GM21528 (cell line): ENCODE measurements at regions not wholly inside any gene's neighbourhood (a gene's known extent, or its start where the extent isn't known, plus 50 kb on each side); places are given as distances from the start of the nearest gene placed in this dataset.
"Not testable (repeated sequence)": the region's sequence is repeated elsewhere in the genome, so short reads cannot be mapped to it uniquely, and the experiment has no call there.

Experiments
- ATAC-seq: cut with Tn5 transposase; IDR thresholded peaks from one replicate; pipeline ENCODE4 v1.9.1; 2021; ENCODE audit warnings: mild to moderate bottlenecking, moderate library complexity; ENCODE audit not compliant: unreplicated experiment, low FRiP score

DNA sequence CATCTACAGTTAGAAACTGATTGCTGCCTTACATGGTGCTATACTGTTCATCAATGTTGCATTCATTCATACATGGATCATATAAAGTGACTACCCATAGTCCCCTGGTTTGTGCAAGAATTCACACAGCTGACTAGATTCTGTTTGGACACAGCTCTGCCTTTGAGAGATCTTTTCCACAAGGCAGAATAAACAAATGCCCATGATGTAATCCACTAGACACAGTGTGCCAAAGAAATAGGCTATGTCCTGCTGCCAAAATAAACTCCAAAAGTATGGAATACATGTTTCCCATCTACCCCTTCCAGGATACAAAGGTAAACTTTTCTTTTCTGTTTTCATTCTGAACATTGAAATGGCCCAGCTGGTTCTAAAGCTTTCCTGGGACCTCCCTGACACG, 269.4 kb upstream of the CHAC2 start:
- ATAC-seq: no peak

GRCh38 chr2:53497020-53497419, 270.6 kb upstream of the CHAC2 start:
- ATAC-seq: no peak

DNA sequence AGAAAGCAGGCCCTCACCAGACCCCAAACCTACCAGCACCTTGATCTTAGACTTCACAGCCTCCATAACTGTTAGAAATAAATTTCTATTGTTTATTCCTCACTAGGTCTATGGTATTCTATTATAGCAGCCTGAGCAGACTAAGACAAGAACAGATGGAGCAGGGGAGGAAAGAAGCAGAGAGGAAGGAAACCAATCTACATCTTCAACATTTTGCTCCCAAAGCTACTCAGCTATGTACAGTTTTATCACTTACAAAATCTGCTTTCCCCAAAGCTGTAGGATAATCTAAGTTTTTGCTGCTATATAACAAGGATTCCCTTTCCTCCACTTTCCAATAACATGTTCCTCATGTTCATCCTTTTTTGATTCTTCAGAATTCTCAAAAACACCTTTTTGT, 274.4 kb upstream of the CHAC2 start:
- ATAC-seq: no peak

DNA sequence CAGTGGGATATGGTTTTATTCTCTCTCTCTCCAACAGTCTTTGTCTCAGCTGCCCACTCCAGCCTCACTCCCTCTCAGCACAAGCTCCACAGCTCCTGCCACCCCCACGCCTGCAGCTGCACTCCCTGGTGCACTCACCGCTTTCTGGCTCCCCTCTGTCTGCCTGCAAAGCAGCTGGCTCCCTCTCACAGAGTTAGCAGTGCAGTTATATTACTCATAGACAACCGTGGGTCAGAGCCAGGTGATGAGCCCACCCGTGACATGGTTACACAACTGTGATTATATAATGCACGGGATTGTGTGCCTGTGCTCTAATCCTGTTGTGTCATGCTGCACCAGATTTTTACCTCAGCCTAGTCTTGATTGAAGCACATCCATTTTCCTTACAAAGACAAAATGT, 276.9 kb upstream of the CHAC2 start:
- ATAC-seq: no peak

DNA sequence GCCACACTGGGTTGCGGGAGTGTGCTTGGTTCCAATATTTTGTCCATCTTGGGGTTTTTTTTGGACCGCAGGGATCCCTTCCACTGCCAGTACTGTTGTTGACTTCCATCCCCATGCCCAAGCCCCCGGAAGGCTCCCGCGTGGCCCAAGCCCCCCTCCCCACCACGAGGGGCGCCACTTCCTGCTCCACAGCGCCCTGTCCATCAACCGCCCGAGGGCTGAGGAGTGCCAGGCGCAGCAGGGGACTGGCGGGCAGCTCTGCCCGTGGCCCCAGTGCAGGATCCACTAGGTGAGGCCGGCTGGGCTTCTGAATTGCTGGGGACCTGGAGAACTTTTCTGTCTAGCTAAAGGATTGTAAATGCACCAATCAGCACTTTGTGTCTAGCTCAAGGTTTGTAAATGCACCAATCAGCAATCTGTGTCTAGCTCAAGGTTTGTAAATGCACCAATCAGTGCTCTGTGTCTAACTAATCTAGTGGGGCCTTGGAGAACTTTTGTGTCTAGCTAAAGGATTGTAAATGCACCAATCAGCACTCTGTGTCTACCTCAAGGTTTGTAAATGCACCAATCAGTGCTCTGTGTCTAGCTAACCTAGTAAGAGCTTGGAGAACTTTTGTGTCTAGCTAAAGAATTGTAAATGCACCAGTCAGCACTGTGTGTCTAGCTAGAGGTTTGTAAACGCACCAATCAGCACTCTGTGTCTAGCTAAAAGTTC, 281.3 kb upstream of the CHAC2 start:
- ATAC-seq: not testable (repeated sequence)

- ATAC-seq: no peak
Measured at GRCh38 chr2:53485021-53485728, 282.4 kb upstream of the CHAC2 start.

GRCh38 chr2:53484531-53484930, 283.1 kb upstream of the CHAC2 start:
- no peak for ATAC-seq

- no peak for ATAC-seq
Measured at GRCh38 chr2:53477517-53477916, 290.1 kb upstream of the CHAC2 start.

GRCh38 chr2:53476834-53477233, 290.8 kb upstream of the CHAC2 start:
- ATAC-seq: no peak

GRCh38 chr2:53475766-53476165, 291.8 kb upstream of the CHAC2 start:
- ATAC-seq: no peak

DNA sequence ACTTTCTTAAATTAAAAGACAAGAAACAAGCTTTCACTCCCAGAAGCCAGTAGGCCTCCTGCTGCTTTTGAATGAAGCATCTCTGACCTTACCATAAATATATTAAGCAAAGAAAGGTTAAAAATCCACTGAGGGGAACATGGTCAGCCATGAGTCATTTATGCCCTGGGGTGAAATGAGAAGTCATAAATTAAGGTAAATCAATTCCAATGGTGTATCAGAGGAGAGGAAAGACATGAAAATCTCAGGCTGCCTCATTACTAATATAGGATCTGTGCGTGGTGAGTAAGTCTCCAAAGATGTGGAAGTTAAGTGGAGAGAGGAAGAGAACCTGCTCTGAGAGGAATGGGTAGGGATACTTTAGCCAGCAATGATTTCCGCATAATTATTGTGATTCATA, 292.3 kb upstream of the CHAC2 start:
- ATAC-seq: no peak

DNA sequence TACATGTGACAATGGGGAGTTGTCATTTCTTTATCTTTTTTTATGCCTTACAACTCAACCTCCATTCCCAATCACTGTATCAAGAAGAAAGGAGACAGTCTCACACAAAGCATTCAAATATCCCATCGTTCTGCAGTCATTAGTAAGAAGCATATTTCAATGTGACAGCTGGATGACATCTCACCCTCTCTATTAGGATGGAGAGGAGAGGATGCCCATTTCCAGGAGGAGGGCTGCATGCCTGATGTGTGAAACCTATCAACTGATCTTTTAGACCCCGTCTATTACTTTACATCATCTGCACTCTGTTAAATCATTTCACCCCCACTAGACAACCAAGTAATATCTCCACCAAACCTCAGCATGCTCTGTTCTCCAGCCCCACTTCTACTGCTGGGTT, 292.7 kb upstream of the CHAC2 start:
- no peak for ATAC-seq

DNA sequence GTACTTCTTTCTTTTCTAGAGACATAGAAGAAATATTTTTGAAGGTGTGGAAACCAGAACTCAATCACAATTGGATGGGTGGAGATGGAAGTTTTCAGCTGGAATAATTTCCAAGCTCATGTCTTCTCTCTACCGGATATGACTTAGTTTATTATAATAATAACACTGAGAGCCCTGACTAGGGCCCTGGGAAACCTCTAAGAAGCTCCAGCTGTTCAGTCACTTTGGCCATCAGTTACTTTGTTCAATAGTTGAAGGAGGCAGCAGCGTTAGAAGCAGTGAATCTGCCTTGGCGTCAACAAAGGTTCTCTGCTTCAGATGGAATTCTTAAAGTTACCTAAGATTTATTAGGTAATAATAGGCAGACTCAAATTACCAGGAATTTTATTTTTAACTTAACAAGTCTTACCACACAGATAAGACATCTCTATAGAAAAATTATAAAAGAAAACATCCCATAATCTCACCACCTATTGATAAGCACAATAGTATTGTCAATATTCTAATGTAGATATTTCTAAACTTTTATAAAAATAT, 293.8 kb upstream of the CHAC2 start:
- ATAC-seq: no peak

- ATAC-seq: no peak
Measured at GRCh38 chr2:53473236-53473635, 294.4 kb upstream of the CHAC2 start.

DNA sequence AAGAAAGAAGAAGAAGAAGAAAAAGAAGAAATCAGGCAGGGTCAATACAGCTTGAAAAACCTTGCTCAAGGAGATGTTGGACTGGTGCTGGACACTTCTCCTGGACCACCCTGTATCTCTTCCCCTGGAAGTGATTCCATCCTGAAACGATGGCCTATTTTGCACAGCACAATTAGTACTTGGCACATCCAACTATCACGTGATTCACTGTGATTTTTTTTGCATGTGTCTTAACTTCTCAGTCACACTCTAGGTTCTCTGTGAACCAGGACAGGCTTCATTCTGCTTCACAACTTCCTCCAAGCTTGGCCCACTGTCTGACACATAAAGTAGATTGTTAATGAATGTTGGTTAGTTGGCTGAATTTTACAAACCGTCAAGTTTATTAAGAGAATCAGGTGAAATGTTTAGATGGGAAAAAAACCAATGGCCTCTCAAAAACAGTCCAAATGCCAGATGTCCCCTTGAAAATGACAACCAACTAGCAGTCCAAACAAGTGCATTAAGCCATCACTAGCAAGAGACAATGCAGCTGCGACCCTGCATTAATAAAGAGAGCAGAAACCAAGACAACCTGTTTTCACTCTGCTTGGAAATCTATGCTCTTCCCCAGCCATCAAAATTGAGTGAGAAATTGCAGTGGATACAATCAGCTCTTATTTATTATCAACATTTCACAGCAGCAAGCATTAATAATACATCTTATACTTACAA, 300.0 kb upstream of the CHAC2 start:
- no peak for ATAC-seq

DNA sequence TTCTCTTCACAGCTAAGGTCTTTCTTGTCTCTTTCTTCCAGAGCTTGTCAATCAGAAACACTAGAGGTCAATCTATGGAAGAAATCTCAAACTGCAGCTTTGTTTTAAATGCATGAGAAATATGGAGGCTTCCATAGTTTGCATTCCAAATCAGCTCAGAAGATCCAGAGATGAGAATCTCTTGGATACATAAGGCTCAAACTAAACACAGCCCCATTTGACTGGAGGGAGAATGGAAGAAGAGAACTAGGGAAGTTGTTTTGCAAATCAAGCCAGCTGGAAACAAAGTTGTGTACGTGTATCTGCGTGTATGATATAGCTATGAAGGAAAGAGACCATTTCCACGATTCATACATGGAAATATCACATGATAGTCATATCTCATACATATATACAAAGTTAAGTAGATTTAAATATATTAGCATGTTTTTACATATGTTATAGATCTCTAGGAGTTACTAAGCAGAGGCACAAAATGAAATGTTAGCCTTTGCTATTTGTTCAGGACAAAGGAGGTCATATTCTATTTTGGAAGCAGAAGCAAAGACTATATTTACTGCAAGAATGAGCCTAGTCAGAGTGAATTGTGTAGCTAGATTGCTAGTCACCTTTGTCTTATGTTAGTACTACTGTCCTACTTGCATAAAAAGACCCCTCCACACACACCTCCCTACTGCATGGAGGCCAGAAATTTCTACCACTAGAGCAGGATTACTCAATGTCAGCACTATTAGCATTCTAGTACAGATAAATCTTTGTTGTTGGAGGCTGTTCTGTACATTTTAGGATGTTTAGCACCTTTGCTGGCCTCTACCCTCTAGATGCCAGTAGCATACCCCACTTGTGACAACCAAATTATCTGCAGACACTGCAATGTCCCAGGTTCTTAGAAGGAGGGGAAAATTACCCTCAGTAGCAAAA, 303.5 kb upstream of the CHAC2 start:
- ATAC-seq: no peak

- no peak for ATAC-seq
Measured at GRCh38 chr2:53460937-53461336, 306.7 kb upstream of the CHAC2 start.

DNA sequence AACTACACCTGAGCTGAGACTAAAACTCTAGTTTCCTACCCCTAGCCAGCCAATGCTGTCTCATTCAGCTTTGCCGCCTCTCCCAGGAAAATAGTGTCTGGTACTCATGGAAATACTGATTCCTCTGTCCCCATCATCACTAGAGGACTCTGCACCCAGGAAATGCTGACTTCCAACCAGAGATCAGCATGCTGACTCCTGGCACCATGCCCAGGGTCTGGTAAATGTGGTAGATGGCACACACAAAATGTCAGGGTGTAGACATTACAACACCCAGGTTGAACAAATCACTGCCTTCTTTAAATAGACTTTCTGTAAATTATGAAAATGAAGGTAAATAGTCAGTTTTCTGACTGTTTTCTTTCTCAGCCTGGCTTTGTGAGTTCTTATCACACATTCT, 307.3 kb upstream of the CHAC2 start:
- ATAC-seq: no peak

DNA sequence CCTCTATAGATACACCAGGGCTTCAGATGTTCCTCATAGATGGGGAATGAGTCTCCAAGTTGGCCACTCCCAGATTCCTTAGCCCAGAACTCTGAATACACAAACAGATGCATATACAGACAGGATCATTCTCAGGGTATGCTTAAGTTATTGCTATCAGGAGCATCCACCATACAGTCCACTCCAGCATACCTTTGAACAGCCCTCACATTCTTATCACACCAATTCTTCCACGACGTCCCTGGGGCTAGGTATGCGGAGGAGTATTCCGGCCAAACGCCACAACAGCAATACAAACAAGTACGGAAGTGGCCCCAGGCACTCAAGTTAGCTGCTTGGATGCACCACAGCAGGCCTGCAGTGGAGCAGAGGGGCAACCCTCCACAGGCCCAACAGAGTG, 312.5 kb upstream of the CHAC2 start:
- ATAC-seq: no peak

DNA sequence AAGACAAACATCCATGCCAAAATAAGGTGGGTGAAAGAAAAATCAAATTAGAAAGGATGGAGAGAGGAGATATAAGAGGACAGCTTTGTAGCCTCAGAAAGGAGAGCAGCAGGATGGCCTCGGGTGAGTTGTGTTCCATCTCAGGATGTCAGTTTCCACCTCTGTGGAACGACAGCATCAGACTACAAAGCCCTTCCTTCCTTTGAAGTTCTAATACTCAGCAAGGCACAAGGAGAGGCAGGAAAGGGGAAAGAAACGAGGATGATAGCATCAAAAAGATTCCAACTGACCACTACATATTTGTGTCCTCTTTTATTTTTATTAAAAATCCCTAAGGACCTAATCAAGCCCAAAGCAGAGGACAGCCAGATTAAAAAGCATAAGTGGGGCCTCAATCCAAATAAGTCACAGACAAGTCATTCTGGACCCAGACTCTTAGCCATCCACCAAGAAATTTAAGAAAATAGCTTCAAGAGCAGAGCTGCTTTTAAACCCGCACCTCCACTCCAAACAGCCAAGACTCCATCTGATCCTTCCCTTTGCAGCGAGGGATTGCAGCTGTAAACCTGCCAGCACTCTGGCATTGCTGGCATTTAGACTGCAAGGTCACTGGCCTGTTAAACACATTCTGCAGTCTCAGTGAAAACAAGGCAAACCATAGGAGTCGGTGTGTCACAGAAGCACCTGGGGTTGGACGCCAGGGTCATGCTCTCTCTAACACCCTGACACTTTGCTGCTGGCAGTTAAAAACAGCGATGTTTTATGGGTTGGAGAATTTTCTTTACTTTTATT, 314.5 kb upstream of the CHAC2 start:
- ATAC-seq: no peak
